NCI-H2227 (cell line): ENCODE measurements at regions not wholly inside any gene's neighbourhood (a gene's known extent, or its start where the extent isn't known, plus 50 kb on each side); places are given as distances from the start of the nearest gene placed in this dataset.
"Not testable (repeated sequence)": the region's sequence is repeated elsewhere in the genome, so short reads cannot be mapped to it uniquely, and the experiment has no call there.

Experiments used
- DNase-seq: peaks from one replicate; lab custom pipeline; 2025; ENCODE audit not compliant: unreplicated experiment; lab: John Stamatoyannopoulos, UW

DNA sequence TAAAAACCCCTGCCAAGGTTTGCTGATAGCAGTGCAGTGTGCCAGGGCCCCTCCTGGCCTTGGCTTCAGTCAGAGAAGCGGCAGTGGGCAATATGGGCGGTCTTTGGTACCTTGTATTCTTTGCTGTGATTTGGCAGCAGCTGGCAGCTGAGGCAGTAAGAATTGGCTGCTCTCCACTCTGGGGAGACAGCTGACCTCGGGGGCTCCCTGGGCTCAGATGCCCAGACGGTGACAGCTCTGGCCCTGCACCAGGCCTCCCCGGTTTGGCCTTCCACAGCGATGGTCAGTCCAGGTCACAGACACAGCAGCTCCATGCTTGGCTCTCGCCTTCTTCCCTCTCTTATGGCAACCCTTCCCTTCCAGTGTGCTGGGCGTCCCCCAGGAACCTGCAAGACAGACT lies 330.9 kb downstream of the BCOR start:
- DNase-seq, result no peak

DNA sequence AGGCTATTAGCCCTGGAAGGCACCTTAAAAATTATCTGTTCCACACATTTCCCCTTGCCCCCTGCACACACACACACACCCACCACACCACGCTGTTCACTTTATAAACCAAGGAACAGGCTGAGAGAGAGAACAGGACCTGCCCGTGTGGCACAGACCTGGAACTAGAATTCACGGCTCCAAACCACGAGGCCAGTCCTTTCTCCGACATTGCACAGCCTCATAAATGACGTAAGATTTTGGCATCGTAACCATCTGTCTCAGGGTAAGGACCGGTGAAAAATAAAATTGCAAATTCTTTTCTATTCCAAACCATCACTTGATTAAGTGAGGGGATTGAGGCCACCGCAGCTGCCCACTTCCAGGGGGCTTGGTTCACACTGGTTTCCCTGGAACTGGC lies 330.3 kb downstream of the BCOR start:
- no peak for DNase-seq

- DNase-seq, result no peak
Measured at GRCh38 chrX:39769748-39770147, 328.0 kb downstream of the BCOR start.

GRCh38 chrX:39771089-39771488 lies 326.7 kb downstream of the BCOR start:
- no peak for DNase-seq

- DNase-seq, result no peak
Measured at GRCh38 chrX:39772057-39772832, 325.5 kb downstream of the BCOR start.

DNA sequence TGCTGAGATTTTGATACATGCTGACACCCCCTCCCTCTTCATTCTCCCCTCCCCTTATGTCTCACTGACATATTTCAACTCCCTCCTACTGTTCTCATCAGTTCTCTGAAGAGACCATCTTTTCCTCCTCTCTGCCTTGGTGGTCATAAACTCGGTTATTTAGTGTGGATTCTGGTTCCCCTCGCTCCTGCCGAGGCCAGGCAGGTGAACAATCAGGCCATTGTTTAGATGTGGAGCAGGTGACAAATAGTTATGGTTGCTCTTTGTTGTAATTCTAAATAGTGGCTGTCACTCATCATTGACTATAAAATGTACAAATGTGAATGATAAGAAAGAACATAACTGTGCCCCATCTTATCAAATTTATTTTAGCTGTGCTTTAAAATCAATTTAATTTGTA lies 324.6 kb downstream of the BCOR start:
- DNase-seq, result no peak

GRCh38 chrX:39773923-39774773 lies 323.6 kb downstream of the BCOR start:
- no peak for DNase-seq

DNA sequence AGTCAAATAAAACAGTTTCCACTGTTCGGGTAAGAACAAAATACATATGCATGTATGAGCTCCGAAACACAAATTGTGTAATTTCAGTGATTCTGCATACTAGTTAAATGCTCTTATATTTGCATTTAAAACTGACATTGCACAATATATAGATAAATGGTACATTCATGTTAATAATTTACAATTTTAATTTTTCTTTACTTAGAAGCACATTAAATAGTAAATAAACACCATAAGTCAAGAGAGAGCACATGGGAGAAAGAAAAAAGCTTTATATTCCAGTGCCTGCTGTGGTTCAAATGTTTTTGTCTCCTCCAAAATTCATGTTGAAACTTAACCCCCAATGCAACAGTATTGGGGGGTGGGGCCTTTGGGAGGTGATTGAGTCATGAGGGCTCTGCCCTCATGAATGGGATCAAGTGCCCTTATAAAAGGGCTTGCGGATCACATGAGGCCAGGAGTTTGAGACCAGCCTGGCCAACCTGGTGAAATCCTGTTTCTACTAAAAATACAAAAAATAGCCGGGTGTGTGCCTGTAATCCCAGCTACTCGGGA lies 322.9 kb downstream of the BCOR start:
- no peak for DNase-seq

- DNase-seq, result no peak
Measured at GRCh38 chrX:39777623-39778025, 320.1 kb downstream of the BCOR start.

- DNase-seq, result no peak
Measured at GRCh38 chrX:39779952-39780783, 317.6 kb downstream of the BCOR start.

- no peak for DNase-seq
Measured at GRCh38 chrX:39782276-39782675, 315.5 kb downstream of the BCOR start.

- no peak for DNase-seq
Measured at GRCh38 chrX:39787999-39788398, 309.8 kb downstream of the BCOR start.

DNA sequence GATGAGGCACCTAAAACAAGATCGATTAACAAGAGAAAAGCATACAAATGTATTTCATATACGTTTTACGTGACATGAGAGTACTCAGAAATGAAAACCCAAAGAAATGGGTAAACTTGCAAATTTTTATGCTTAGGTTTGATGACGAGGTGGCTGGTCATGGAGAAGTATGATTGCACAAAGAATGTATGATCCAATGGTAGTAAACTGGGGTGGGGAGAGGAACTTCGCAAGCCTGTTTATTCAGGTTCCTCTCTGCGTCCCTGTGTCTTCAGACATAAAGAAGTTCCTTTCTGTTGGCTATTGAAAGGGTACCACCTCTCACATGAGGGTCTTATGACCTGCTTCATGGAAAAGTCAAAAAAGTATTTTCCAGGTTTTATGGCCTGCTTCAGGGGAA lies 309.2 kb downstream of the BCOR start:
- no peak for DNase-seq

GRCh38 chrX:39791691-39792090 lies 306.1 kb downstream of the BCOR start:
- no peak for DNase-seq

DNA sequence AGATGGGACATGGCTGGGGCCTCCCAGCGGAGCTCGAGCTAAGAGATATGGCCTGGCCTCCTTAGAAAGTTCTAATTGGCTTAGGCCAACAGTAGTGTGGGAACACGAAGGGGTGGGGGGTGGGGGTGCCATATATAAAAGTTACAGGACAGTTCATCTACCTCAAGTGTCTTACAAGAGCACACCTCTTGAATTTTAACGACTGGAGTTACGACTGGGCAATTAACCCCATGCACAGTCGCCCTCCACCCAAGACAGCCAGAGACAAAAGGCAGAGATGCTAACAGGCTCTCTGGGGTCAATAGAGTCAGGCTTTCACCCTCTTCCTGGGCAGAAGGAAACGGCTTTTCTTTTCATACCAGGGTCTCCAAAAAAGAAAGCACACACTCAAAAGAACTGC lies 302.2 kb downstream of the BCOR start:
- DNase-seq, result no peak

- no peak for DNase-seq
Measured at GRCh38 chrX:39796856-39797255, 300.9 kb downstream of the BCOR start.

- not testable (repeated sequence) for DNase-seq
Measured at GRCh38 chrX:39798488-39798887, 299.3 kb downstream of the BCOR start.

- DNase-seq, result no peak
Measured at GRCh38 chrX:39802354-39802753, 295.4 kb downstream of the BCOR start.

- DNase-seq, result no peak
Measured at GRCh38 chrX:39802908-39803307, 294.9 kb downstream of the BCOR start.

DNA sequence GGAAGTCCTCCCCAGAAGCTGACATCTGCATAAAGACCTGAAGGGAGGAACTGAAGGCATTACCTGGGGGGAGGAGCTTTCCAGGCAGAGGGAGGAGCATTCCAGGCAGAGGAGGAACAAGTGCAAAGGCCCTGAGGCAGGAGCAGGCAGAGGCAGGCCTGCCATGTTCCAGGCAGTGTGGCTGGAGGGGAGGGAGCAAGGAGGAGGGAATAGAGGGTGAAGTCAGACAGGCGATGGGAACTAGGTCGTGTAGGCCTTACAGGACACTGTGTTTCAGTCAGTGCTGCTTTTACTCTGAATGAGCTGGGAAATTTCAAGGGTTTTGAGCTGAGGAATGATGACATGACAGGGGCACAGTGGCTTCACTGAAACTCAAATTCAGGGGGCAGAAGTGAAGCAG lies 292.7 kb downstream of the BCOR start:
- no peak for DNase-seq

DNA sequence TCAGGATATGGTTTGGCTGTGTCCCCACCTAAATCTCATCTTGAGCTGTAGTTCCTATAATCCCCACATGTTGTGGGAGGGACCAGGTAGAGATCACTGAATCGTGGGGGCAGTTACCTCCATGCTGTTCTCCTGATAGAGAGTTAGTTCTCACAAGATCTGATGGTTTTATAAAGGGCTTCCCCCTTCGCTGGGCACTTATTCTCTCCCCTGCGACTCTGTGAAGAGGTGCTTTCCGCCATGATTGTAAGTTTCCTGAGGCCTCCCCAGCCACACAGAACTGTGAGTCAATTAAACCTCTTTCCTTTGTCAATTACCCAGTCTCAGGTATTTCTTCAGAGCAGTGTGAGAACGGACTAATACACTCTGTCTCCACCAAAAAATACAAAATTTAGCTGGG lies 291.9 kb downstream of the BCOR start:
- DNase-seq, result no peak
